GM12878 (cell line): ENCODE measurements at regions not wholly inside any gene's neighbourhood (a gene's known extent, or its start where the extent isn't known, plus 50 kb on each side); places are given as distances from the start of the nearest gene placed in this dataset.

Source experiments
- CTCF ChIP-seq, 3 experiments: IDR thresholded peaks in 2 of 3; conservative IDR thresholded peaks in 1 of 3; 2 replicates each; pipeline ENCODE4 v1.5.1; 2011; ENCODE audit warnings: low read depth in 3 of 3, low read length in 3 of 3, mild to moderate bottlenecking in 3 of 3, control low read depth in 2 of 3, moderate library complexity in 2 of 3, inconsistent platforms in 1 of 3, mixed read lengths in 1 of 3; ENCODE audit not compliant: control insufficient read depth in 2 of 3, insufficient read depth in 1 of 3; ENCODE audit errors: extremely low read depth in 1 of 3
- ESRRA ChIP-seq: IDR thresholded peaks from 2 replicates; pipeline ENCODE4 v1.6.1; 2012; ENCODE audit warnings: mild to moderate bottlenecking, low read length, improper control_type of control experiment
- EZH2 ChIP-seq: IDR thresholded peaks from 2 replicates; pipeline ENCODE4 v1.6.1; 2012; ENCODE audit warnings: low read depth, mild to moderate bottlenecking, control low read depth, inconsistent platforms, low read length, borderline replicate concordance; ENCODE audit not compliant: control insufficient read depth
- RFX5 ChIP-seq: IDR thresholded peaks from 2 replicates; pipeline ENCODE4 v1.6.1; 2011; ENCODE audit warnings: low read depth, low read length, improper control_type of control experiment
- SMC3 ChIP-seq: IDR thresholded peaks from 2 replicates; pipeline ENCODE4 v1.6.1; 2011; ENCODE audit warnings: low read length, improper control_type of control experiment, borderline replicate concordance
- TF ChIP-seq, protein P1 (sequence below): IDR thresholded peaks from 2 replicates; pipeline ENCODE4 v1.6.1; 2012; ENCODE audit warnings: low read depth, low read length, improper control_type of control experiment

- TF ChIP-seq SMC3 (no peak), EZH2 (no peak), ESRRA (no peak), CTCF (IDR thresholded peaks at IDR 0.05 in 2 of 3, conservative IDR thresholded peaks at IDR 0.05 in 1 of 3; ENCODE audit: control insufficient read depth in 2 of 3, extremely low read depth in 1 of 3, insufficient read depth in 1 of 3, low read depth in 3 of 3, low read length in 3 of 3) (no peak), RFX5 (no peak)
- TF ChIP-seq, protein P1, sequence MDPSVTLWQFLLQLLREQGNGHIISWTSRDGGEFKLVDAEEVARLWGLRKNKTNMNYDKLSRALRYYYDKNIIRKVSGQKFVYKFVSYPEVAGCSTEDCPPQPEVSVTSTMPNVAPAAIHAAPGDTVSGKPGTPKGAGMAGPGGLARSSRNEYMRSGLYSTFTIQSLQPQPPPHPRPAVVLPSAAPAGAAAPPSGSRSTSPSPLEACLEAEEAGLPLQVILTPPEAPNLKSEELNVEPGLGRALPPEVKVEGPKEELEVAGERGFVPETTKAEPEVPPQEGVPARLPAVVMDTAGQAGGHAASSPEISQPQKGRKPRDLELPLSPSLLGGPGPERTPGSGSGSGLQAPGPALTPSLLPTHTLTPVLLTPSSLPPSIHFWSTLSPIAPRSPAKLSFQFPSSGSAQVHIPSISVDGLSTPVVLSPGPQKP: no peak
Measured at GRCh38 chr3:40908612-40909011, 290.7 kb upstream of the CTNNB1 start.
